Thyroid gland (tissue), 4 donors: ENCODE measurements at regions not wholly inside any gene's neighbourhood (a gene's known extent, or its start where the extent isn't known, plus 50 kb on each side); places are given as distances from the start of the nearest gene placed in this dataset.

Experiments used
- CTCF ChIP-seq, 6 experiments: fragments of 200-600 bp in 3 of 6; fragments of 450-650 bp in 3 of 6; sonication (generic) in 3 of 6; IDR thresholded peaks; one replicate each; pipeline ENCODE4 v1.5.1; 2016 to 2019; ENCODE audit warnings: antibody characterized with exemption in 6 of 6, mild to moderate bottlenecking in 2 of 6, inconsistent platforms in 1 of 6, moderate library complexity in 1 of 6
- POLR2A ChIP-seq, 2 donors: fragments of 450-650 bp; IDR thresholded peaks; one replicate each; pipeline ENCODE4 v1.6.1; 2017; ENCODE audit warnings: antibody characterized with exemption in 2 of 2, mild to moderate bottlenecking in 2 of 2, moderate library complexity in 1 of 2

GRCh38 chr4:59039046-59039445, 1928.9 kb upstream of the IGFBP7 start:
- no peak for TF ChIP-seq POLR2A (IDR thresholded peaks at IDR 0.05)
- TF ChIP-seq CTCF (IDR thresholded peaks at IDR 0.05): no peak
